ENCODE measurements at regions not wholly inside any gene's neighbourhood (a gene's known extent, or its start where the extent isn't known, plus 50 kb on each side); places are given as distances from the start of the nearest gene placed in this dataset.

DNA sequence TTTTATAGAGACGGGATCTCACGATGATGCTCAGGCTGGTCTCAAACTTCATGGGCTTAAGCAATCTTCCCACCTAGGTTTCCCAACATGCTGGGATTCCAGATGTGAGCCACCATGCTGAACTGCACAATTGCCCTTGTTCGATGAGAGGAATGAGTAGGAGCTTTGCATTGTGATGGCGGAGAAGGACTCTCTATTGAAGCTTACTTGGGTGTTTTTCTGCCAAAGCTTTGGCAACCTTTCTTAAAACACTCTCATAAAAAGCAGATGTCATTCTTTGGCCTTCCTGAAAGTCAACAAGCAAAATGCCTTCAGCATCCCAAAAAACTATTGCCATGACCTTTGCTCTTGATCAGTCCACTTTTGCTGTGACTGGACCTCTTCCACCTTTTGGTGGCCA, 904.8 kb upstream of the TMEM132C start:
- TF ChIP-seq, protein P1, sequence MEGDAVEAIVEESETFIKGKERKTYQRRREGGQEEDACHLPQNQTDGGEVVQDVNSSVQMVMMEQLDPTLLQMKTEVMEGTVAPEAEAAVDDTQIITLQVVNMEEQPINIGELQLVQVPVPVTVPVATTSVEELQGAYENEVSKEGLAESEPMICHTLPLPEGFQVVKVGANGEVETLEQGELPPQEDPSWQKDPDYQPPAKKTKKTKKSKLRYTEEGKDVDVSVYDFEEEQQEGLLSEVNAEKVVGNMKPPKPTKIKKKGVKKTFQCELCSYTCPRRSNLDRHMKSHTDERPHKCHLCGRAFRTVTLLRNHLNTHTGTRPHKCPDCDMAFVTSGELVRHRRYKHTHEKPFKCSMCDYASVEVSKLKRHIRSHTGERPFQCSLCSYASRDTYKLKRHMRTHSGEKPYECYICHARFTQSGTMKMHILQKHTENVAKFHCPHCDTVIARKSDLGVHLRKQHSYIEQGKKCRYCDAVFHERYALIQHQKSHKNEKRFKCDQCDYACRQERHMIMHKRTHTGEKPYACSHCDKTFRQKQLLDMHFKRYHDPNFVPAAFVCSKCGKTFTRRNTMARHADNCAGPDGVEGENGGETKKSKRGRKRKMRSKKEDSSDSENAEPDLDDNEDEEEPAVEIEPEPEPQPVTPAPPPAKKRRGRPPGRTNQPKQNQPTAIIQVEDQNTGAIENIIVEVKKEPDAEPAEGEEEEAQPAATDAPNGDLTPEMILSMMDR (IDR thresholded peaks at IDR 0.05), result no peak
- TF ChIP-seq EZH2 (IDR thresholded peaks at IDR 0.05), result no peak
